ENCODE measurements at regions not wholly inside any gene's neighbourhood (a gene's known extent, or its start where the extent isn't known, plus 50 kb on each side); places are given as distances from the start of the nearest gene placed in this dataset.
"Not testable (repeated sequence)": the region's sequence is repeated elsewhere in the genome, so short reads cannot be mapped to it uniquely, and the experiment has no call there.

DNA sequence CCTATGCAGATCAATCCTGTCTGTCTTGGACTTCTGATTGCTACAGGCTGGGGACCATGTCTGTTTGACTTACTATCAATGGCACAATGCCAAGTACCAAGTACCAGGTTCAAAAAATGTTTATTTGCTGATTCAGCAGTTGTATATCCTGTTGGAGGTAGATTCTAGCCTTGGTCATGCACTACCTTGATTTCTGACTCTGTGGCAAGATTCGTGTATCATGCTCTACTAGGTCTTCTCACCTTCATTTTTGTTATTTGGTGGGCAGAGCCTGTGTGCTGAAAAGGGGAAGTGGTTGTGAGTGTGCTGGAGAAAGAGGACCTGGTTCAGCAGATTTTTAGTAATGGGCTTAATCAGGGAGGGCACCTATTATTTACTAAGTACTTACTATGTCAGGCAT is 192.4 kb upstream of the MYLIP start:
- TF ChIP-seq, protein P1, sequence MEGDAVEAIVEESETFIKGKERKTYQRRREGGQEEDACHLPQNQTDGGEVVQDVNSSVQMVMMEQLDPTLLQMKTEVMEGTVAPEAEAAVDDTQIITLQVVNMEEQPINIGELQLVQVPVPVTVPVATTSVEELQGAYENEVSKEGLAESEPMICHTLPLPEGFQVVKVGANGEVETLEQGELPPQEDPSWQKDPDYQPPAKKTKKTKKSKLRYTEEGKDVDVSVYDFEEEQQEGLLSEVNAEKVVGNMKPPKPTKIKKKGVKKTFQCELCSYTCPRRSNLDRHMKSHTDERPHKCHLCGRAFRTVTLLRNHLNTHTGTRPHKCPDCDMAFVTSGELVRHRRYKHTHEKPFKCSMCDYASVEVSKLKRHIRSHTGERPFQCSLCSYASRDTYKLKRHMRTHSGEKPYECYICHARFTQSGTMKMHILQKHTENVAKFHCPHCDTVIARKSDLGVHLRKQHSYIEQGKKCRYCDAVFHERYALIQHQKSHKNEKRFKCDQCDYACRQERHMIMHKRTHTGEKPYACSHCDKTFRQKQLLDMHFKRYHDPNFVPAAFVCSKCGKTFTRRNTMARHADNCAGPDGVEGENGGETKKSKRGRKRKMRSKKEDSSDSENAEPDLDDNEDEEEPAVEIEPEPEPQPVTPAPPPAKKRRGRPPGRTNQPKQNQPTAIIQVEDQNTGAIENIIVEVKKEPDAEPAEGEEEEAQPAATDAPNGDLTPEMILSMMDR (conservative IDR thresholded peaks at IDR 0.05) = no peak
- H3K27ac ChIP-seq = no peak overlapping the region

DNA sequence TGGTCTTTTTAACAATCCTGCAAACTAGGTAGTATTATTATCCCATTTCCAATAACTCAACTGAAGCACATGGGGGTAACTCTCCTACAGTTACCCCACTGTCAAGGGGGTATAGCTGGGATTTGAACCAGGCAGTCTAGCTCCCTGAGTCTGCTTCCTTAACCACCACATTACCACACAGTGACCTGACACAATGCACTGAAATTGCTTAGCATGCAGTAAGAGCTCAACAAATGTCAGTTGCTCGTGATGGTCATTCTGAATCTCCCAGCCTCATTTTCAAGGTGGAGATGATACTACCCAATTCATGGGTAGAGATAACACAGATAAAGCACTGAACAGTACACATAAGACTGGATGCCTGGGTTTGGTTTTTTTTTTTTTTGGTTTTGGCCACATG is 193.2 kb upstream of the MYLIP start:
- TF ChIP-seq, protein P1 (conservative IDR thresholded peaks at IDR 0.05) = no peak
- no peak overlapping the region for H3K27ac ChIP-seq

DNA sequence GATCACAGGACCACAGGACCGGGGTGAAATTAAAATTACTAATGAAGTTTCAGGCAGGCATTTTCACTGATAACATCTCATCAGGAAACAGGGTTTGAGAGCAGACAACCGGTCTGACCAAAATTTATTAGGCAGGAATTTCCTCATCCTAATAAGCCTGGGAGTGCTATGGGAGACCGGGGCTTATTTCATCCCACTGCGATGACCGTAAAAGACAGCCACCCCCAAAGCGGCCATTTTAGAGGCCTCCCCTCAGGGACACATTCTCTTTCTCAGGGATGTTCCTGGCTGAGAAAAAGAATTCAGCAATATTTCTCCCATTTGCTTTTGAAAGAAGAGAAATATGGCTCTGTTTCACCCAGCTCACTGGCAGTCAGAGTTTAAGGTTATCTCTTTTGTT is 197.2 kb upstream of the MYLIP start:
- H3K27ac ChIP-seq = not testable (repeated sequence)

DNA sequence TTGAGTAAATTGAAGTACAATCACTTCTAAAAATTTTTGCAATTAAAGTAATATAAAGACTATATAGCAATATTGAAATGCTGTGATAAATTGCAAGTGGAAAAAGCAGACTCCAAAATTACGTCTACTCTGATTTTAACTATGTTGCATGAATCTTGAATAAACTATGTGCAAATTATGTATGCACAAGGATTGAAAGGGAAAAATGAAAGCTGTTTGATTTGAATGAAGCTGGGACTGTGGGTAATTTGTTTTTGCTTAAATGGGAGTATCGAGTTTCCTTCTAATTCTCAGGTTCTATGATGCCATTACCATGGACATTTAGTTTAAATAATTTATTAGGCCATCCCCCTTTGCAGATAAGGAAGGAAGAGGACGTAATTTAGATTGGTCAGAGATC is 198.7 kb upstream of the MYLIP start:
- no peak overlapping the region for H3K27ac ChIP-seq
- TF ChIP-seq, protein P1 (conservative IDR thresholded peaks at IDR 0.05) = no peak

DNA sequence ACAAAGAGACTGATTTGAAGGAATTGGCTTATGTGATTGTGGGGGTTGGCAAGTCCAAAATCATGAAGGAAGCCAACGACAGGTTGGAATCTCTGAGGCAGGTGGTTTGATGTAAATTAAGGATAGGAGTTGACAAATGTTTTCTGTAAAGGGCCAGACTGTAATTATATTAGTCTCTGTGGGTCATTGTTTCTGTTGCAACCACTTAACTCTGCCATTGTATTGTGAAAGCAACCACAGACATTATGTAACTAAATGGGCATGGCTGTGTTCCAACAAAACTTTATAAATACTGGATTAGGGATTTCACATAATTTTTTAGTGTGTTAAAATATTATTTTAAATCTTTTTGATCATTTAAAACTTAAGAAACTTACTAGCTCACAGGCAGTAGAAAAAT is 199.2 kb upstream of the MYLIP start:
- TF ChIP-seq, protein P1 (conservative IDR thresholded peaks at IDR 0.05) = no peak
- H3K27ac ChIP-seq = no peak overlapping the region

DNA sequence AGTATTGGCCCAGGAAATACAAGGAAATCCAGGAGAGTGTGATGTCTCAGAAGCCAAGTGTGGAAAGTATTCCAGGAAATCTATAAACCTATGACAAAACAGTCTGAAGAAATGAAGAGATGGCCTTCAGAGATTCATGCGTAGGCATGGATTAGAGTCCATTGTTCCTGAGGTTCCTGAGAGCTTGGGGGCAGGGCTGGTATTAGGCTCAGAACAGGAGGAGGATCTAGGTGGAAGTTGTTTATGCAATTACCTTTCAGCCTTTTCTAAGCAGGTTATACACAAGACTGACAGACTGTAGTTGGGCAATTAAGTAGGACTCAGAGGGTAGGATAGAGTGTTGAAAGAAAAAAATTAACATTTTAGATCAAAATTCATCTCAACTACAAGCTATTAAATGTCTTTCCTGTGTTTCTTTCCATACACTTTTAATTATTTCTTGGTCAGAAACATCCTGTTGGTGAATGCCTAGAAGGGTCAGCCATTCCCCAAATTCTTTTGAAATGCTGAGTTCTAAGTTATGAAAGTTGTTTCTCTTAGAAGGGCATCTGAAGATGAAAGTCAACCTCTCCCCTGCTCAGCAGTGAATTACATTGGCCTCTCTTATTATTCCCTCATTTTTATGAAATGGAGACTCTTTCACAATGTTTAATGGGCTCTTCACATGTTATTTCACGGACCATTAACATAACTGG is 201.2 kb upstream of the MYLIP start:
- TF ChIP-seq, protein P1 (conservative IDR thresholded peaks at IDR 0.05) = no peak
- no peak overlapping the region for H3K27ac ChIP-seq

DNA sequence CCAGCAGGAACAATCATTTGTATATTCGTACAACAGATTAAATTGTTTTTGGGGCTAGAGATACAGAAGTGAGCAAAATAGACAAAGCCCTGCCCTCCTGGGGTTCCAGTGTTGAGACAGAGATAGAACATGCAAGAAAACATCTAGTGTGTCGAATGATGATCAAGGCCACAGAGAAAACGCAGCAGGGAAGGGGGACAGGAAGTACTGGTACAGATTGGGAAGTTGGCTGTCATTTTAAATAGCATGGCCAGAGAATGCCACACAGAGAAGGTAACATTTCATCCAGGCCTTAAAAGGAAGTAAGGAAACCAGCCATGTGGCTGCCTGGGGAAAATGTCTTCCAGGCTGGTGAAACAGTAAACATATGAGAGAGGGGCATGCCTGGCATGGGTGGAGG is 202.6 kb upstream of the MYLIP start:
- no peak overlapping the region for H3K27ac ChIP-seq
- TF ChIP-seq, protein P1 (conservative IDR thresholded peaks at IDR 0.05) = no peak

DNA sequence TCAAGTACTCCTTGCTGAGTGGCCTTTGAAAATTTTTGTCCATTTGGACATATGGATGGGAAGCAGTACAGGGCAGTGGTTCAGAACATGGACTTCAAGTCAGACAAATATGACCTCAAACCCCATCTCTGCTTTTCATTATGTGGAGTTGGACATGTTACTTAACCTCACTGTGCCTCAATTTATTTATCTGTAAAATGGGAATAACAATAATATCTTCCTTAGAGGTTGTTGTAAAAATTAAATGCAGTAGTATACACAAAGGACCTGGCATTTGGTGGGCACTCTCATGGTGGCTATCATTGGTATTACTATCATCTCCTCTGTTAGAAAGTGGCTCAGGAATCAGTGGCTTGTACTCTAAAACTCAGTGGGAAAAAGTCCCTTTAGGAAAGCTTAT is 204.0 kb upstream of the MYLIP start:
- TF ChIP-seq, protein P1 (conservative IDR thresholded peaks at IDR 0.05) = no peak
- H3K27ac ChIP-seq = no peak overlapping the region
